ENCODE measurements at regions not wholly inside any gene's neighbourhood (a gene's known extent, or its start where the extent isn't known, plus 50 kb on each side); places are given as distances from the start of the nearest gene placed in this dataset.

DNA sequence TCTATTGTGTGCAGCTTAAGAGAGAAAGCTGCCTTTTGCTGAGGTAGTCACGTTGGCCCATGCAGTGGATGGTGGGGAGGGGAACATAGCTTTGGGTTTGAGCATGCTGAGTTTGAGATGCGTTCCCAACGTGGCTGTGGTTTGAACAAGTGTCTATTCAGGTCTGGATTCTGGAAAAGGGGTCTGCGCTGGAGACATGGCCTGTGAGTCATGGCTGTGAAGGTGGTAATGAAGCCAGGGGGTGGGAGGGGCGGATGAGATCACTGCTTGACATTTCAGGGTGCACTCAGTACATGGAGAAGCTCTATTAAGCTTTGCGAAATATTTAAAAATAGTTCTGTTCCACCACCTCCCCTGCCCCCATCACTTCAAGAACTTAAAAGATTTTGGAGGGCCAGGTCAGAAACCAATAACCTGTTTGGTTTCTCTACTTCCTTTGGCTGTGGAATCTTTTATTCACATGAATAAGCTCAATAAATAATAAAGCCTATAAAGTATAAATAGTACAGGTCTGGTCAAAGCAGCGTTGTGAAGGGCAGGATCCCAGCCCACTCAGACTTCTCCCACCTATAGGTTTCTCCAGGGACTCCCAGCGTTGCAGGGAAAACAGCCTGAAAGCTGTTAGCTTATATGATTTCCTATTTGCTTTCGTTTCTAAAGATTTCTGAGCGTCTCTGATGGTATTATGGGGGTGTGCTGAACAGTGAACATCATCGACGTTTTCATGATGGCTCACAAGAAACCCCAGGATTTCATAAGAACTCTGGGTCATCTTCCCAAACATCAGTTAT is 189.9 kb downstream of the NSG2 start:
- Histone ChIP-seq H3K27me3 (ENCODE audit: control insufficient read depth in 2 of 2, insufficient read depth in 2 of 2, low read length in 2 of 2) (no peaks in the 10 kb centered on the region), H3K27ac (ENCODE audit: insufficient read depth, low read depth, low read length) (no peak overlapping the region), H3K9ac (replicated peaks; ENCODE audit: extremely low read depth, insufficient read depth, low read length) (no peak overlapping the region), H2AFZ (ENCODE audit: low read depth, low read length) (no peak overlapping the region), H3K9me1 (replicated peaks; ENCODE audit: control insufficient read depth, extremely low read depth, insufficient read depth, low read length) (no peaks in the 10 kb centered on the region), H3K79me2 (ENCODE audit: control insufficient read depth, insufficient read depth, low read length) (no peaks in the 10 kb centered on the region), H3K36me3 (ENCODE audit: control insufficient read depth in 2 of 2, extremely low read depth in 1 of 2, insufficient read depth in 2 of 2, low read length in 2 of 2) (no peaks in the 10 kb centered on the region), H3K9me3 (replicated peaks; ENCODE audit: control insufficient read depth, insufficient read depth, low read length) (peaks cover 9% of the 10 kb centered on the region), H3K4me2 (ENCODE audit: insufficient read depth, low read length) (no peak overlapping the region), H3K4me1 (ENCODE audit: control insufficient read depth, extremely low read depth, insufficient read depth, low read length) (no peaks in the 10 kb centered on the region), H4K20me1 (replicated peaks; ENCODE audit: control insufficient read depth, extremely low read depth, insufficient read depth, low read length) (no peaks in the 10 kb centered on the region), H3K4me3 (replicated peaks in 1 of 3; ENCODE audit: insufficient read depth in 1 of 3, low read depth in 1 of 3, low read length in 3 of 3) (no peak overlapping the region)
- ChIA-PET POLR2A (no interaction called here), CTCF (interaction anchor here (1.3 kb wide), 1 partner anchor 12 kb away, joined by 4 read pairs; no protein-coding TSS in a partner anchor)
- BruUV-seq (replicated peaks) = no TSS peak
- no peak for TF ChIP-seq EZH2 (IDR thresholded peaks at IDR 0.05; ENCODE audit: borderline replicate concordance, low read depth, low read length, severe bottlenecking)
- TF ChIP-seq FOS (IDR thresholded peaks at IDR 0.05; ENCODE audit: borderline replicate concordance, insufficient read depth, low read length) = no peak
- TF ChIP-seq POLR2AphosphoS5 (IDR thresholded peaks at IDR 0.05; ENCODE audit: insufficient read depth, low read depth, low read length) = no peak
- TF ChIP-seq, protein P1, sequence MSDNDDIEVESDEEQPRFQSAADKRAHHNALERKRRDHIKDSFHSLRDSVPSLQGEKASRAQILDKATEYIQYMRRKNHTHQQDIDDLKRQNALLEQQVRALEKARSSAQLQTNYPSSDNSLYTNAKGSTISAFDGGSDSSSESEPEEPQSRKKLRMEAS (IDR thresholded peaks at IDR 0.05; ENCODE audit: insufficient read depth, insufficient read length) = no peak
- TF ChIP-seq, protein P2, sequence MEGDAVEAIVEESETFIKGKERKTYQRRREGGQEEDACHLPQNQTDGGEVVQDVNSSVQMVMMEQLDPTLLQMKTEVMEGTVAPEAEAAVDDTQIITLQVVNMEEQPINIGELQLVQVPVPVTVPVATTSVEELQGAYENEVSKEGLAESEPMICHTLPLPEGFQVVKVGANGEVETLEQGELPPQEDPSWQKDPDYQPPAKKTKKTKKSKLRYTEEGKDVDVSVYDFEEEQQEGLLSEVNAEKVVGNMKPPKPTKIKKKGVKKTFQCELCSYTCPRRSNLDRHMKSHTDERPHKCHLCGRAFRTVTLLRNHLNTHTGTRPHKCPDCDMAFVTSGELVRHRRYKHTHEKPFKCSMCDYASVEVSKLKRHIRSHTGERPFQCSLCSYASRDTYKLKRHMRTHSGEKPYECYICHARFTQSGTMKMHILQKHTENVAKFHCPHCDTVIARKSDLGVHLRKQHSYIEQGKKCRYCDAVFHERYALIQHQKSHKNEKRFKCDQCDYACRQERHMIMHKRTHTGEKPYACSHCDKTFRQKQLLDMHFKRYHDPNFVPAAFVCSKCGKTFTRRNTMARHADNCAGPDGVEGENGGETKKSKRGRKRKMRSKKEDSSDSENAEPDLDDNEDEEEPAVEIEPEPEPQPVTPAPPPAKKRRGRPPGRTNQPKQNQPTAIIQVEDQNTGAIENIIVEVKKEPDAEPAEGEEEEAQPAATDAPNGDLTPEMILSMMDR (IDR thresholded peaks at IDR 0.05; ENCODE audit: extremely low read depth in 1 of 2, insufficient read depth in 1 of 2, low read depth in 1 of 2, low read length in 2 of 2) = no peak
- no peak for TF ChIP-seq JUN (IDR thresholded peaks at IDR 0.05; ENCODE audit: borderline replicate concordance, insufficient read depth, insufficient read length, low read depth)
- no peak for FAIRE-seq
- no peak for DNase-seq (ENCODE audit: low read depth, low spot score)
- intact Hi-C loops (cut with micrococcal nuclease) = no loop called here
- dilution Hi-C loops (cut with MboI; ENCODE audit: extremely low pct_ligation_motif_present, low sequenced_read_pairs) = no loop called here
